Effector memory CD4-positive, alpha-beta T cell (primary cell): ENCODE measurements at regions not wholly inside any gene's neighbourhood (a gene's known extent, or its start where the extent isn't known, plus 50 kb on each side); places are given as distances from the start of the nearest gene placed in this dataset.

ENCODE experiments used
- DNase-seq, 3 donors: peaks; one replicate each; pipeline ENCODE4 v3.0.0-alpha.2; 2020
- H3K27ac ChIP-seq: 2 replicates; pipeline ENCODE4 v1.7.0; 2013; ENCODE audit warnings: mild to moderate bottlenecking, low read length, moderate library complexity; ENCODE audit not compliant: insufficient read depth, poor library complexity, severe bottlenecking
- H3K27me3 ChIP-seq: replicated peaks from 2 replicates; pipeline ENCODE4 v1.7.0; 2013; ENCODE audit warnings: mild to moderate bottlenecking, low read length; ENCODE audit not compliant: insufficient read depth, control insufficient read depth, poor library complexity, severe bottlenecking
- H3K36me3 ChIP-seq: 2 replicates; pipeline ENCODE4 v1.7.0; 2013; ENCODE audit warnings: mild to moderate bottlenecking, low read length, moderate library complexity; ENCODE audit not compliant: control insufficient read depth, insufficient read depth
- H3K4me1 ChIP-seq: 2 replicates; pipeline ENCODE4 v1.7.0; 2013; ENCODE audit warnings: low read length, mild to moderate bottlenecking; ENCODE audit not compliant: control insufficient read depth, insufficient read depth, poor library complexity, severe bottlenecking
- H3K4me3 ChIP-seq: 2 replicates; pipeline ENCODE4 v1.7.0; 2013; ENCODE audit warnings: low read length, low read depth, mild to moderate bottlenecking; ENCODE audit not compliant: insufficient read depth, poor library complexity, severe bottlenecking
- H3K9me3 ChIP-seq: 2 replicates; pipeline ENCODE4 v1.7.0; 2013; ENCODE audit warnings: mild to moderate bottlenecking, low read length, moderate library complexity; ENCODE audit not compliant: control insufficient read depth

DNA sequence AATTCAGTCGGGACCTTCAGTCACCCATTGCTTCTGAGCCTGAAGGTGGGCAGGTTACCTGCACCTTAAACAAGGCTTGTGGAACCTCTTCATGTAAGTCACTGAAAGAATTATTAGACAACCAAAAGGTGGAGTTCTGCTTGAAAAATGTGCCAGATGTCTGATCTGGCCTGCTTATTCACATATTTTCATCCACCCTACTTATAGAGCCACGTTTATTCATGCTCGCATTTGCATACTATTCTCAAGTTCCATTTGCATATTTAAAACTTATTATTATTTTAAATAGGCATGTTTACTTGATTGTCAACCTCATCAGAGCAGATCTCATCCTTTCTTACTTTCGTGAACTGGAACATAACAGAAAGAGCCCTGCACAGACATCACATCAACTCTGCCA is 140.0 kb upstream of the NABP1 start:
- H3K27ac ChIP-seq: no peak overlapping the region
- no peak for DNase-seq

DNA sequence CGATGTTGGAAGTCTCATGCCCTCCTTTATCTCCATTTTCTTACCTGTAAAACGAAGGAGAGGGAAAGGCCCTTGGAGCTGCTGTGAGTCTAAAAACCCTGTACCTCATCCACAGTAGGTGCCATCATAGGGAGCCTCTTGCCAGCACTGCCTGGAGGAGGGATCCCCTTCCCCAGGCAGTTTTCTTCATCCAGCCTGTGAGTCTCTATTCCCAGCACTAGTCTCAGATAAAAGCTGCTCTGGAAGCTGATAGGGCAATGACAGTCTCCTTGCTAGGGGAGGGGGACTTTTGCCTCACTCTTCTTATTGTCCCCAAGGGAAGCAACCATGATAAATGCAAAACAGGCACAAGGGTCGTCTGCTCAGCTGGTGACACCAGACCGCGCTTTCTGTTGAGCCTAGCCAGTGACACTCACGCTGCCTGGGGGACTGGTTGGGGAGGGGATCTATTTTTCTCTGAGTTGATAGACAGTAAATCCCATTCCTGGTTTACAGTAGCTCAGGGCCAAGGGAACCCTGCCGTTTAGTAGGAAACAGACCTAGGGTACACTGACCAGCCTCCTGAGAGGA is 139.5 kb upstream of the NABP1 start:
- DNase-seq: no peak
- no peaks in the 10 kb centered on the region for H3K9me3 ChIP-seq
- no peak overlapping the region for H3K4me3 ChIP-seq
- no peaks in the 10 kb centered on the region for H3K4me1 ChIP-seq
- H3K27me3 ChIP-seq: no peaks in the 10 kb centered on the region
- H3K36me3 ChIP-seq: no peaks in the 10 kb centered on the region
- no peak overlapping the region for H3K27ac ChIP-seq

More for the DNA sequence above, 140.0 kb upstream of the NABP1 start:
- no peaks in the 10 kb centered on the region for H3K4me1 ChIP-seq
- H3K4me3 ChIP-seq: no peak overlapping the region
- H3K9me3 ChIP-seq: no peaks in the 10 kb centered on the region
- H3K36me3 ChIP-seq: no peaks in the 10 kb centered on the region
- no peaks in the 10 kb centered on the region for H3K27me3 ChIP-seq

DNA sequence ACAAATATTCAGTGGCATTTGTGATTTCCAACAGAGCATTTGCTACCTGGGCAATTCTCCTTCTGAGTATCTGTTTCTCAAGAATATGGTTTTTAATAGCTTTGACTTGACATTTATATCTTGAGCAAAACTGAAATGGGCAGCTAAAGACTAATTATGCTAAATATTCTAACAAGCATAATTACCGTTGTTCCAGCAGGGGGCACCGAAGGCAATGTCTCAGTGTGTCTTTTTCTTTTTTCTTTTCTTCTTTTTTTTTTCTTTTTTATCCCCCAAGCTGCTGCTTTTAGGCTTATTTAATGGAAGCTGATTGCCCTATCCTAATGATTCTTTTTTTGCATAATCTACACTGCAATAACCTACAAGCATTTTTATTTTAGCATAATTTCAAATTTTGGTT is 138.9 kb upstream of the NABP1 start:
- Histone ChIP-seq H3K36me3 (no peaks in the 10 kb centered on the region), H3K4me3 (no peak overlapping the region), H3K9me3 (no peaks in the 10 kb centered on the region), H3K27ac (no peak overlapping the region), H3K27me3 (no peaks in the 10 kb centered on the region), H3K4me1 (no peaks in the 10 kb centered on the region)
- DNase-seq: no peak

DNA sequence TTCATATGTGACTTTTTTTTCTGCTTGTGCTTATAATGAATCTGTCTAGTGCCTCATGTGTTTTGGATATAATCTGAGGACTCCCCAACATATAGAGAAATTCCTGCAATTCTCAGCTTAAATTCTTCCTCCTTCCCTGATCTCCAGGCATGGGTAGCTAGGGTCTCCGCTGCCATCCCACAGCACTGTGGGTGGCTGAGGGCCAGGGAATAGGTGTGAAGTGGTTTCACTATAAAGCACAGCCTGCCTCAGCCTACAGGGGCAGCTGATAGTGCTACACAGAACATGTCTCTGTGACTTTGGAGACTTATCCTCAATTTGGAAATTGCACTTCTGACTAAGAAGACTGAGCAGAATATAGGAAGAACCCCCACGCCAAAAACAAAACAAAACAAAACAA is 137.3 kb upstream of the NABP1 start:
- Histone ChIP-seq H3K27me3 (no peaks in the 10 kb centered on the region), H3K9me3 (no peaks in the 10 kb centered on the region), H3K4me1 (no peaks in the 10 kb centered on the region), H3K4me3 (no peak overlapping the region), H3K36me3 (no peaks in the 10 kb centered on the region), H3K27ac (no peak overlapping the region)
- DNase-seq: no peak

DNA sequence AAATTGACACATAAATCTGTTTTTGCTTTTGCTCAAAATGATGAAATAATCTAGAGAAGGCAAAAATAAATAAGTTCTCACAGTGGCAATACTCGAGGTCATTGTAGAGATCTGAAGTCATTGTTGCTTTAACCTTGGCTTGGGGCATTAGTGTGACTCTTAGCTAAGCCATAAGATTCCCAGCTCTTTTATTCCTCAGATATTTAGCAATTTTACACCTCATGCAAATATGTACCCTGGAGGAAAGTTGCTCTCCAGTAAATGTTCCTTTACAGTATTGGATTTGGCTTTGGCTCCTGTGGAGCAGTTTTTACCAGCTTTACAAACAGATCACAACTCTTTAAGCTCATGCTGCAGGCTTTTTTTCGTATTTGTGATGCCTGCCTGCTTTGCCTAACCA is 134.2 kb upstream of the NABP1 start:
- DNase-seq: no peak
- Histone ChIP-seq H3K36me3 (no peaks in the 10 kb centered on the region), H3K4me3 (no peak overlapping the region), H3K4me1 (no peaks in the 10 kb centered on the region), H3K9me3 (no peaks in the 10 kb centered on the region), H3K27me3 (no peaks in the 10 kb centered on the region), H3K27ac (no peak overlapping the region)

DNA sequence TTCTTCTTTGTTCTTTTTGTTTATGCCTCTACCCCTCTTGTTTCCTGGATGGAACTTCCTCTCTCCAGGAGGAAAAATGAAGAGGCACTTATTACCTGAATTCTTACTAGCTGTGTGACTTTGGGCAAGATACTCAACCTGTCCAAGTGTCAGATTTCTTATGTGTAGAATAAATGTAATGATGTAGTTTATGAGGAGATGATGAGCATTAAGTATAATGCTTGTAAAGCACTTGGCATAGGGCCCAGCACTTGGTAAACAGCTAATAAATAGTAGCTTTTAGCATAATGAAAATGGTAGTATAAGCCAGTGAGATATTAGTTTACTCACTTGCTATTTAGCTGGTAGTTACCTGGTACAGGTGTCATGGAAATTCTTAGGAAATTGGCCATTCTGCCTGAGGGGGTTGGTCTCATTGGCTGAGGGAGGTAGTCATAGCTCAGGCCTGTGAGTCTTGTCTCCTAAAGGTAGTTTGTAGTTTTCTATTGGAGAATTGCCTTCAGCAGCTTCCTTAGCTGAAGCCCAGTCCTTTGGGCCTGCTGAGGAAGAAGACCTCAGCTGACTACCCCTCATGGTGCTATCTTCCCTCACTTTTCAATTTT is 133.4 kb upstream of the NABP1 start:
- H3K27ac ChIP-seq: no peak overlapping the region
- H3K36me3 ChIP-seq: no peaks in the 10 kb centered on the region
- H3K4me1 ChIP-seq: no peaks in the 10 kb centered on the region
- H3K4me3 ChIP-seq: no peak overlapping the region
- DNase-seq: no peak
- no peaks in the 10 kb centered on the region for H3K27me3 ChIP-seq
- H3K9me3 ChIP-seq: no peaks in the 10 kb centered on the region

DNA sequence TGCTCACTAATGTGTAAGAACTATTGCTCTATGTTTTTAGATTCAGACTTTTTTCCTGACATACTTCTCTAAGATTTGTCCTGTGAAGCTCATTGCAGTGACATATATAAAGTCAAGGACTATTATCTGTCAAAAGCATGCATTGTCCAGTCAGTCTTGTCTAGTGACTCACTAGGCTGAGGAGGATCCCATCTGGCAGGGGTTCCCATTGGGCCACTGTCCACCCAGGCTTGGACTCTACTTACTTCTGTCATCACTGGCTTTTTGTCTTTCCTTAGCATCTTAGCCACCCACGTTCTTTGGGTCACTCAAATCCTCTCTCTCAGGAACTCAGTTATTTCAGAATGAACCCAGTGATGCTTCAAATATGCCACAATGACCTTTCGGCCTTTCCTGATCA is 132.6 kb upstream of the NABP1 start:
- H3K4me1 ChIP-seq: no peaks in the 10 kb centered on the region
- no peaks in the 10 kb centered on the region for H3K27me3 ChIP-seq
- DNase-seq: no peak
- H3K4me3 ChIP-seq: no peak overlapping the region
- H3K36me3 ChIP-seq: no peaks in the 10 kb centered on the region
- no peak overlapping the region for H3K27ac ChIP-seq
- no peaks in the 10 kb centered on the region for H3K9me3 ChIP-seq

DNA sequence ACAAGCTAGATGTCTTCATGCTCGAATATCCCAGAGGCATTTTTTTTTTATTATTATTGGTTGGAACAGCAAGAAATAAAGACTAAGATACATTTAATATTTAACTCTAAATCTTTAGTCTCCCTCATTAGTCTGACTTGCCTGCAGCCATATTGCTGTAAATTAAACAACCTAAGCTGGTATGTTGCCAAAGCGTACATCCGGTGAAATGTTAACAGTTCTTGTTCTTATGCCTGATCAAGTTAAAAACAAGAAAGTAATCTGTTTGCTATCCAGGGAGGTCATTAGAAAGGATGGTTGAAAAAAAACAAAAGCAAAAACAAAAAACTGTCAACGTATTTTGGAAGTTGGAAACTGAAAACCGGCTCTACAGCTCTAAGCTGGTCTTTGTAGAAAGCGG is 125.9 kb upstream of the NABP1 start:
- H3K36me3 ChIP-seq: no peaks in the 10 kb centered on the region
- H3K27me3 ChIP-seq: no peaks in the 10 kb centered on the region
- H3K9me3 ChIP-seq: no peaks in the 10 kb centered on the region
- H3K4me1 ChIP-seq: no peaks in the 10 kb centered on the region
- H3K27ac ChIP-seq: no peak overlapping the region
- no peak overlapping the region for H3K4me3 ChIP-seq
- DNase-seq: no peak

DNA sequence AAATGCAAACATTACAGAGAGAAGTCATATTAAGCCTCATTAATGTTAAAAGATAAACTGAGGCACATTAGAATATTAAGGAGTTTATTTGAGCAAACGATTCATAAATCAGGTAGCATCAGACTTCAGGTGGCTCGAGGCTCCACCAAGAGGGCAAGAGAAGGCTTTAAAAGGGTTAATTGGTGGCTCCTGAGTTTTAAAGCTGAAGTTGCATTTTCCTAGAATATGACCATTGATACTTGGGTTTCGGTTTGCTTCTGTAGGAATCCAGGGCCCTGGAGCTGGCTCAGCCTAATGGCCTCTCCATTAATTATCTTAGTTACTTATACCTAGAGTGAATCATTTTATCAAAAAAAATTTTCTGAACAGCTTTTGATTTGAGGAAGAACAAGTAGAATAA is 123.7 kb upstream of the NABP1 start:
- no peak for DNase-seq
- no peaks in the 10 kb centered on the region for H3K4me1 ChIP-seq
- H3K4me3 ChIP-seq: no peak overlapping the region

DNA sequence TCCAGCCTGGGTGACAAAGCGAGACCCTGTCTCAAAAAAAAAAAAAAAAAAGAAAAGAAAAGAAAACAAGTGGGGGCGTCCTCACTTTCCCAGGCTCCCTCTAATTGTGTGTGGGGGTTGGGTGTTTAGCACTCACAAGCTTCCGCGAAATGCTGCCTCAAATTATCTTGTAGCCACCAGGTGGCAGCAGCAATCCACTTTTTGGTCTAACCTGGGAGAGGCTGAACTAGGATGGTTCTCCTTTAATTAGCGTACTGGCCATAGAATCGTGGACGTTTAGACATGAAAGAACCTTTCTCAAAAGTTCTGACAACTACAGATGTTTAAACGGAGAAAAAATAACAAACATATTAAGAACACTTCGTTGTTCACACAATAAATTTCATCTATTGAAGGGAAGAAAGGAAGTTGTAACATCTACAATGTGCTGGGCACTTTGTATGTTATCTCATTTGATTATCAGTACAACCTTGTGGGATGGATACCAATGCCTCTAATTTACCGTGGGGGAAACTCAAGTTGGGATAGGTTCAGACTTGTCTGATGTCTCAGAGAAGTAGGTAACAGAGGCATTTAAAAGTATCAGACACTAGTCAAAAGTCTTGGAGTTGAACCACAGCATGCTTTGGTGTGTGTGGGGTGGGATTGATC is 122.7 kb upstream of the NABP1 start:
- Histone ChIP-seq H3K9me3 (no peaks in the 10 kb centered on the region), H3K4me1 (no peaks in the 10 kb centered on the region), H3K36me3 (no peaks in the 10 kb centered on the region), H3K4me3 (no peak overlapping the region), H3K27me3 (no peaks in the 10 kb centered on the region), H3K27ac (no peak overlapping the region)
- peak; percentile 49 to 75 (median 49) for DNase-seq

More for the DNA sequence above, 123.7 kb upstream of the NABP1 start:
- Histone ChIP-seq H3K36me3 (no peaks in the 10 kb centered on the region), H3K9me3 (no peaks in the 10 kb centered on the region), H3K27me3 (no peaks in the 10 kb centered on the region), H3K27ac (no peak overlapping the region)
